ENCODE measurements at regions not wholly inside any gene's neighbourhood (a gene's known extent, or its start where the extent isn't known, plus 50 kb on each side); places are given as distances from the start of the nearest gene placed in this dataset.

- Histone ChIP-seq H3F3A (ENCODE audit: low read depth) (no peaks in the 10 kb centered on the region), H3K36me3 (ENCODE audit: insufficient read depth, low read length) (no peaks in the 10 kb centered on the region), H2AFZ (ENCODE audit: low read length) (no peak overlapping the region), H3K9ac (ENCODE audit: low read depth, low read length, poor library complexity, severe bottlenecking) (no peak overlapping the region), H3K9me2 (replicated peaks; ENCODE audit: low read depth, low read length) (no peaks in the 10 kb centered on the region), H4K20me1 (ENCODE audit: insufficient read depth, low read length, poor library complexity, severe bottlenecking) (no peaks in the 10 kb centered on the region), H3K79me2 (ENCODE audit: insufficient read depth, low read length) (no peaks in the 10 kb centered on the region), H3K4me1 (ENCODE audit: insufficient read depth, low read length, poor library complexity, severe bottlenecking) (no peaks in the 10 kb centered on the region), H3K27me3 (ENCODE audit: insufficient read depth, low read length, poor library complexity, severe bottlenecking) (no peaks in the 10 kb centered on the region), H3K4me2 (ENCODE audit: low read depth, low read length, poor library complexity, severe bottlenecking) (no peak overlapping the region), H3K4me3 (ENCODE audit: low read length, poor library complexity, severe bottlenecking) (no peak overlapping the region), H3K9me3 (ENCODE audit: insufficient read depth, low read depth, low read length) (no peaks in the 10 kb centered on the region)
- TF ChIP-seq CTCF (conservative IDR thresholded peaks at IDR 0.05; ENCODE audit: low read length), result no peak
- TF ChIP-seq EZH2phosphoT487 (IDR thresholded peaks at IDR 0.05; ENCODE audit: borderline replicate concordance), result no peak
Measured at GRCh38 chr9:70478963-70479641, 64.6 kb upstream of the KLF9 start.

DNA sequence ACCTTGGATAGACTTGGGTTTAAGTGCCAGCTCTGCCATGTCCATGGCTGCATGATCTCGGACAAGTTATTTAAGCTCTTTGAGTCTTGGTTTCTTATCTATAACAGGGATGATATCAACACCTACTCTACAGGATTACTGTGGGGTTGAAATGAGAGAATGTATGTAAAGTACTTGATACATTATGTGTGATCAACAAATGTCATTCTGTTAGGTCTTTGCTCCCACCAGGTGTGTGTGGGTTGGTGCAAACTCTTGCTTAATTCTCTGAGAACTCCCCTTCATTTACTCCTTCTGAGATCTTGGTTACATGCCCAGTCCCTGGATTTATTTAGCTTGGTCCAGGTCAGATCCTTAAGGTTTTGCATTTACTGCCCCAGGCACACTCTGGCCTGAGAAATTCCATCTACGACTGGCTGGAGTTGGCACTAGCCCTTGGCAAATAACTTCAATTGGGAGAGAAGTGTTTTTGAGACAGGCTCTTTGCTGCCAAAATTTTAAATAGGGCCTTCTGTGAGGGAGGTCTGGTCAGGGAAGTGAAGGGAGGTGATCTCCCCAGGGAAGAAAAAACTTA, 63.5 kb upstream of the KLF9 start:
- Histone ChIP-seq H2AFZ (ENCODE audit: low read length) (no peak overlapping the region), H4K20me1 (ENCODE audit: insufficient read depth, low read length, poor library complexity, severe bottlenecking) (no peaks in the 10 kb centered on the region), H3K4me3 (ENCODE audit: low read length, poor library complexity, severe bottlenecking) (no peak overlapping the region), H3K4me1 (ENCODE audit: insufficient read depth, low read length, poor library complexity, severe bottlenecking) (no peaks in the 10 kb centered on the region), H3K4me2 (ENCODE audit: low read depth, low read length, poor library complexity, severe bottlenecking) (no peak overlapping the region), H3K27me3 (ENCODE audit: insufficient read depth, low read length, poor library complexity, severe bottlenecking) (no peaks in the 10 kb centered on the region), H3K9ac (ENCODE audit: low read depth, low read length, poor library complexity, severe bottlenecking) (no peak overlapping the region), H3K9me2 (replicated peaks; ENCODE audit: low read depth, low read length) (no peaks in the 10 kb centered on the region), H3K9me3 (ENCODE audit: insufficient read depth, low read depth, low read length) (no peaks in the 10 kb centered on the region), H3K79me2 (ENCODE audit: insufficient read depth, low read length) (no peaks in the 10 kb centered on the region), H3F3A (ENCODE audit: low read depth) (no peaks in the 10 kb centered on the region), H3K36me3 (ENCODE audit: insufficient read depth, low read length) (no peaks in the 10 kb centered on the region)
- TF ChIP-seq CTCF (conservative IDR thresholded peaks at IDR 0.05; ENCODE audit: low read length), result no peak
- no peak for TF ChIP-seq EZH2phosphoT487 (IDR thresholded peaks at IDR 0.05; ENCODE audit: borderline replicate concordance)

GRCh38 chr9:70477146-70477745, 62.8 kb upstream of the KLF9 start:
- no peaks in the 10 kb centered on the region for H3K36me3 ChIP-seq (ENCODE audit: insufficient read depth, low read length)
- H3K9ac ChIP-seq (ENCODE audit: low read depth, low read length, poor library complexity, severe bottlenecking), result no peak overlapping the region
- H3K79me2 ChIP-seq (ENCODE audit: insufficient read depth, low read length), result no peaks in the 10 kb centered on the region
- no peak for TF ChIP-seq EZH2phosphoT487 (IDR thresholded peaks at IDR 0.05; ENCODE audit: borderline replicate concordance)
- TF ChIP-seq CTCF (conservative IDR thresholded peaks at IDR 0.05; ENCODE audit: low read length), result no peak
- no peaks in the 10 kb centered on the region for H4K20me1 ChIP-seq (ENCODE audit: insufficient read depth, low read length, poor library complexity, severe bottlenecking)
- no peak overlapping the region for H3K4me3 ChIP-seq (ENCODE audit: low read length, poor library complexity, severe bottlenecking)
- no peak overlapping the region for H3K4me2 ChIP-seq (ENCODE audit: low read depth, low read length, poor library complexity, severe bottlenecking)
- no peaks in the 10 kb centered on the region for H3K9me2 ChIP-seq (replicated peaks; ENCODE audit: low read depth, low read length)
- no peaks in the 10 kb centered on the region for H3K9me3 ChIP-seq (ENCODE audit: insufficient read depth, low read depth, low read length)
- H3F3A ChIP-seq (ENCODE audit: low read depth), result no peaks in the 10 kb centered on the region
- H3K4me1 ChIP-seq (ENCODE audit: insufficient read depth, low read length, poor library complexity, severe bottlenecking), result no peaks in the 10 kb centered on the region
- H2AFZ ChIP-seq (ENCODE audit: low read length), result no peak overlapping the region
- no peaks in the 10 kb centered on the region for H3K27me3 ChIP-seq (ENCODE audit: insufficient read depth, low read length, poor library complexity, severe bottlenecking)
